HFFc6 (cell line): ENCODE measurements at regions not wholly inside any gene's neighbourhood (a gene's known extent, or its start where the extent isn't known, plus 50 kb on each side); places are given as distances from the start of the nearest gene placed in this dataset.

Source experiments
- DNase-seq: peaks from one replicate; pipeline ENCODE4 v3.0.0-alpha.2; 2018
- H3K27ac Mint-ChIP-seq: 2 replicates; pipeline ENCODE4 v1.8.0; 2020; ENCODE audit warnings: mild to moderate bottlenecking, mixed read lengths
- H3K27me3 Mint-ChIP-seq: 2 replicates; pipeline ENCODE4 v1.8.0; 2021; ENCODE audit warnings: mild to moderate bottlenecking, moderate library complexity, mixed read lengths; ENCODE audit not compliant: insufficient read depth
- H3K36me3 Mint-ChIP-seq: 2 replicates; pipeline ENCODE4 v1.8.0; 2021; ENCODE audit warnings: low read depth, mixed read lengths
- H3K4me1 Mint-ChIP-seq: 2 replicates; pipeline ENCODE4 v1.8.0; 2020; ENCODE audit warnings: low read depth, mixed read lengths
- H3K4me3 Mint-ChIP-seq: 2 replicates; pipeline ENCODE4 v1.8.0; 2020; ENCODE audit warnings: mild to moderate bottlenecking, moderate library complexity, mixed read lengths
- H3K9me3 Mint-ChIP-seq: 2 replicates; pipeline ENCODE4 v1.8.0; 2020; ENCODE audit warnings: mild to moderate bottlenecking, mixed read lengths
- CTCF ChIP-seq: fragments of 200-600 bp; sonication (generic); IDR thresholded peaks from 2 replicates; pipeline ENCODE4 v1.5.0; 2021; ENCODE audit warnings: antibody characterized with exemption, mild to moderate bottlenecking

- no peak for DNase-seq
- H3K4me1 Mint-ChIP-seq = peaks cover 6% of the 10 kb centered on the region; the same call in 1 of the 2 replicates
- no peak overlapping the region for H3K4me3 Mint-ChIP-seq
- H3K27me3 Mint-ChIP-seq = peaks cover 4% of the 10 kb centered on the region; the same call in 1 of the 2 replicates
- no peak for TF ChIP-seq CTCF
- H3K27ac Mint-ChIP-seq = no peak overlapping the region
- no peaks in the 10 kb centered on the region for H3K36me3 Mint-ChIP-seq
- H3K9me3 Mint-ChIP-seq = no peaks in the 10 kb centered on the region; the same call in 1 of the 2 replicates
Observed at GRCh38 chr13:107870400-107870799, 344.9 kb downstream of the LIG4 start.

- H3K27ac Mint-ChIP-seq = no peak overlapping the region
Observed at GRCh38 chr13:107867701-107868661, 347.4 kb downstream of the LIG4 start.

GRCh38 chr13:107866941-107867623 lies 348.3 kb downstream of the LIG4 start:
- no peak for DNase-seq
- H3K4me1 Mint-ChIP-seq = peaks cover 6% of the 10 kb centered on the region; the same call in 1 of the 2 replicates
- H3K27me3 Mint-ChIP-seq = peaks cover 7% of the 10 kb centered on the region
- peak overlapping the region; percentile 71 for H3K4me3 Mint-ChIP-seq
- no peaks in the 10 kb centered on the region for H3K36me3 Mint-ChIP-seq
- no peak for TF ChIP-seq CTCF
- no peaks in the 10 kb centered on the region for H3K9me3 Mint-ChIP-seq
- no peak overlapping the region for H3K27ac Mint-ChIP-seq

More at GRCh38 chr13:107867701-107868661, 347.4 kb downstream of the LIG4 start:
- Mint-ChIP-seq H3K4me3 (peak overlapping the region; percentile 71), H3K4me1 (peaks cover 6% of the 10 kb centered on the region; the same call in 1 of the 2 replicates), H3K27me3 (peaks cover 7% of the 10 kb centered on the region), H3K36me3 (no peaks in the 10 kb centered on the region), H3K9me3 (no peaks in the 10 kb centered on the region)
- no peak for DNase-seq
- TF ChIP-seq CTCF = no peak

- Mint-ChIP-seq H3K27me3 (peaks cover 7% of the 10 kb centered on the region), H3K9me3 (no peaks in the 10 kb centered on the region), H3K27ac (no peak overlapping the region), H3K4me3 (peak overlapping the region; percentile 50), H3K4me1 (peaks cover 6% of the 10 kb centered on the region; the same call in 1 of the 2 replicates), H3K36me3 (no peaks in the 10 kb centered on the region)
- DNase-seq = no peak
- no peak for TF ChIP-seq CTCF
Observed at GRCh38 chr13:107866032-107866940, 349.1 kb downstream of the LIG4 start.

- Mint-ChIP-seq H3K9me3 (no peaks in the 10 kb centered on the region), H3K4me3 (peak overlapping the region; percentile 50), H3K27ac (no peak overlapping the region), H3K4me1 (peaks cover 6% of the 10 kb centered on the region; the same call in 1 of the 2 replicates), H3K36me3 (no peaks in the 10 kb centered on the region), H3K27me3 (peaks cover 7% of the 10 kb centered on the region)
- no peak for TF ChIP-seq CTCF
- no peak for DNase-seq
Observed at GRCh38 chr13:107865643-107866031, 349.7 kb downstream of the LIG4 start.
